A549 (cell line): ENCODE measurements at regions not wholly inside any gene's neighbourhood (a gene's known extent, or its start where the extent isn't known, plus 50 kb on each side); places are given as distances from the start of the nearest gene placed in this dataset.

Experiments used
- EP300 ChIP-seq, 2 experiments: fragments of >200 bp; sonication (Bioruptor Twin); formaldehyde crosslinking; IDR thresholded peaks; 2 replicates in 1 of 2; 3 replicates in 1 of 2; pipeline ENCODE4 v1.6.1; 2016 to 2017
- HDAC2 ChIP-seq: fragments of 200-600 bp; sonication (generic); IDR thresholded peaks from 2 replicates; pipeline ENCODE4 v1.6.1; 2016
- JUNB ChIP-seq: fragments of >200 bp; sonication (Bioruptor Twin); formaldehyde crosslinking; IDR thresholded peaks from 2 replicates; pipeline ENCODE4 v1.6.1; 2016
- KDM1A ChIP-seq: fragments of 200-600 bp; sonication (generic); IDR thresholded peaks from 2 replicates; pipeline ENCODE4 v1.6.1; 2016; ENCODE audit warnings: low read depth, mild to moderate bottlenecking
- MAZ ChIP-seq: fragments of 150-350 bp; IDR thresholded peaks from 2 replicates; pipeline ENCODE4 v1.6.1; 2014; ENCODE audit warnings: antibody characterized with exemption, low read depth, low read length, borderline replicate concordance
- TF ChIP-seq, protein P1 (sequence below): IDR thresholded peaks from 2 replicates; pipeline ENCODE4 v1.6.1; 2012
- TF ChIP-seq, protein P2 (sequence below): fragments of 200-600 bp; sonication (generic); IDR thresholded peaks from 2 replicates; pipeline ENCODE4 v1.6.1; 2016; ENCODE audit warnings: antibody characterized with exemption, mild to moderate bottlenecking, moderate library complexity
- TF ChIP-seq, protein P3 (sequence below): fragments of >200 bp; sonication (Bioruptor Twin); formaldehyde crosslinking; IDR thresholded peaks from 3 replicates; pipeline ENCODE4 v1.5.1; 2016

GRCh38 chr6:14810021-14810420 is 435.8 kb upstream of the JARID2 start:
- TF ChIP-seq, protein P1, sequence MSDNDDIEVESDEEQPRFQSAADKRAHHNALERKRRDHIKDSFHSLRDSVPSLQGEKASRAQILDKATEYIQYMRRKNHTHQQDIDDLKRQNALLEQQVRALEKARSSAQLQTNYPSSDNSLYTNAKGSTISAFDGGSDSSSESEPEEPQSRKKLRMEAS, result no peak
- TF ChIP-seq, protein P2, sequence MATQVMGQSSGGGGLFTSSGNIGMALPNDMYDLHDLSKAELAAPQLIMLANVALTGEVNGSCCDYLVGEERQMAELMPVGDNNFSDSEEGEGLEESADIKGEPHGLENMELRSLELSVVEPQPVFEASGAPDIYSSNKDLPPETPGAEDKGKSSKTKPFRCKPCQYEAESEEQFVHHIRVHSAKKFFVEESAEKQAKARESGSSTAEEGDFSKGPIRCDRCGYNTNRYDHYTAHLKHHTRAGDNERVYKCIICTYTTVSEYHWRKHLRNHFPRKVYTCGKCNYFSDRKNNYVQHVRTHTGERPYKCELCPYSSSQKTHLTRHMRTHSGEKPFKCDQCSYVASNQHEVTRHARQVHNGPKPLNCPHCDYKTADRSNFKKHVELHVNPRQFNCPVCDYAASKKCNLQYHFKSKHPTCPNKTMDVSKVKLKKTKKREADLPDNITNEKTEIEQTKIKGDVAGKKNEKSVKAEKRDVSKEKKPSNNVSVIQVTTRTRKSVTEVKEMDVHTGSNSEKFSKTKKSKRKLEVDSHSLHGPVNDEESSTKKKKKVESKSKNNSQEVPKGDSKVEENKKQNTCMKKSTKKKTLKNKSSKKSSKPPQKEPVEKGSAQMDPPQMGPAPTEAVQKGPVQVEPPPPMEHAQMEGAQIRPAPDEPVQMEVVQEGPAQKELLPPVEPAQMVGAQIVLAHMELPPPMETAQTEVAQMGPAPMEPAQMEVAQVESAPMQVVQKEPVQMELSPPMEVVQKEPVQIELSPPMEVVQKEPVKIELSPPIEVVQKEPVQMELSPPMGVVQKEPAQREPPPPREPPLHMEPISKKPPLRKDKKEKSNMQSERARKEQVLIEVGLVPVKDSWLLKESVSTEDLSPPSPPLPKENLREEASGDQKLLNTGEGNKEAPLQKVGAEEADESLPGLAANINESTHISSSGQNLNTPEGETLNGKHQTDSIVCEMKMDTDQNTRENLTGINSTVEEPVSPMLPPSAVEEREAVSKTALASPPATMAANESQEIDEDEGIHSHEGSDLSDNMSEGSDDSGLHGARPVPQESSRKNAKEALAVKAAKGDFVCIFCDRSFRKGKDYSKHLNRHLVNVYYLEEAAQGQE, result no peak
- TF ChIP-seq KDM1A, result no peak
- TF ChIP-seq, protein P3, sequence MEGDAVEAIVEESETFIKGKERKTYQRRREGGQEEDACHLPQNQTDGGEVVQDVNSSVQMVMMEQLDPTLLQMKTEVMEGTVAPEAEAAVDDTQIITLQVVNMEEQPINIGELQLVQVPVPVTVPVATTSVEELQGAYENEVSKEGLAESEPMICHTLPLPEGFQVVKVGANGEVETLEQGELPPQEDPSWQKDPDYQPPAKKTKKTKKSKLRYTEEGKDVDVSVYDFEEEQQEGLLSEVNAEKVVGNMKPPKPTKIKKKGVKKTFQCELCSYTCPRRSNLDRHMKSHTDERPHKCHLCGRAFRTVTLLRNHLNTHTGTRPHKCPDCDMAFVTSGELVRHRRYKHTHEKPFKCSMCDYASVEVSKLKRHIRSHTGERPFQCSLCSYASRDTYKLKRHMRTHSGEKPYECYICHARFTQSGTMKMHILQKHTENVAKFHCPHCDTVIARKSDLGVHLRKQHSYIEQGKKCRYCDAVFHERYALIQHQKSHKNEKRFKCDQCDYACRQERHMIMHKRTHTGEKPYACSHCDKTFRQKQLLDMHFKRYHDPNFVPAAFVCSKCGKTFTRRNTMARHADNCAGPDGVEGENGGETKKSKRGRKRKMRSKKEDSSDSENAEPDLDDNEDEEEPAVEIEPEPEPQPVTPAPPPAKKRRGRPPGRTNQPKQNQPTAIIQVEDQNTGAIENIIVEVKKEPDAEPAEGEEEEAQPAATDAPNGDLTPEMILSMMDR, result no peak
- TF ChIP-seq MAZ, result no peak
- no peak for TF ChIP-seq HDAC2
- TF ChIP-seq JUNB, result no peak
- no peak for TF ChIP-seq EP300 (IDR thresholded peaks at IDR 0.05)
